HEK293 (cell line): ENCODE measurements at regions not wholly inside any gene's neighbourhood (a gene's known extent, or its start where the extent isn't known, plus 50 kb on each side); places are given as distances from the start of the nearest gene placed in this dataset.

Experiments
- HOXC10 ChIP-seq: sonication (generic); formaldehyde crosslinking; IDR thresholded peaks from 2 replicates; pipeline ENCODE4 v1.8.1; 2023; ENCODE audit warnings: mild to moderate bottlenecking, missing genetic modification reagents
- PRDM10 ChIP-seq: fragments of 450-650 bp; formaldehyde crosslinking; IDR thresholded peaks from 2 replicates; pipeline ENCODE4 v1.5.1; 2016; ENCODE audit warnings: missing biosample characterization, missing genetic modification characterization
- SCRT2 ChIP-seq: fragments of 450-650 bp; formaldehyde crosslinking; IDR thresholded peaks from 2 replicates; pipeline ENCODE4 v1.5.1; 2016; ENCODE audit warnings: missing biosample characterization, missing genetic modification characterization
- SETDB1 ChIP-seq: IDR thresholded peaks from one replicate; pipeline ENCODE4 v1.6.1; 2017; ENCODE audit warnings: mild to moderate bottlenecking, low read length, moderate library complexity, mixed read lengths; ENCODE audit not compliant: insufficient read length
- ZBTB44 ChIP-seq: fragments of 450-650 bp; IDR thresholded peaks from 2 replicates; pipeline ENCODE4 v1.5.1; 2018; ENCODE audit warnings: missing biosample characterization, mild to moderate bottlenecking, missing genetic modification characterization
- ZIC2 ChIP-seq: fragments of 450-650 bp; formaldehyde crosslinking; IDR thresholded peaks from 2 replicates; pipeline ENCODE4 v1.5.1; 2016; ENCODE audit warnings: missing biosample characterization, missing genetic modification characterization
- ZNF114 ChIP-seq: fragments of 450-650 bp; formaldehyde crosslinking; IDR thresholded peaks from 2 replicates; pipeline ENCODE4 v1.5.0; 2017; ENCODE audit warnings: missing biosample characterization, missing genetic modification characterization
- ZNF366 ChIP-seq: fragments of 450-650 bp; formaldehyde crosslinking; conservative IDR thresholded peaks from 2 replicates; pipeline ENCODE4 v1.5.1; 2016; ENCODE audit warnings: missing biosample characterization, missing genetic modification characterization
- ZNF670 ChIP-seq: fragments of 450-650 bp; formaldehyde crosslinking; IDR thresholded peaks from 2 replicates; pipeline ENCODE4 v1.5.1; 2016; ENCODE audit warnings: missing biosample characterization, missing genetic modification characterization, low read depth
- ZNF701 ChIP-seq: fragments of 450-650 bp; formaldehyde crosslinking; IDR thresholded peaks from 2 replicates; pipeline ENCODE4 v1.5.1; 2016; ENCODE audit warnings: missing biosample characterization, missing genetic modification characterization
- ZNF791 ChIP-seq: fragments of 450-650 bp; formaldehyde crosslinking; IDR thresholded peaks from 2 replicates; pipeline ENCODE4 v1.5.1; 2016; ENCODE audit warnings: missing biosample characterization, missing genetic modification characterization
- ZNF792 ChIP-seq: fragments of 450-650 bp; formaldehyde crosslinking; IDR thresholded peaks from 2 replicates; pipeline ENCODE4 v1.5.1; 2016; ENCODE audit warnings: missing biosample characterization, missing genetic modification characterization
- ZNF843 ChIP-seq: fragments of 450-650 bp; formaldehyde crosslinking; IDR thresholded peaks from 2 replicates; pipeline ENCODE4 v1.5.1; 2016; ENCODE audit warnings: missing biosample characterization, missing genetic modification characterization
- ZSCAN30 ChIP-seq: fragments of 450-650 bp; IDR thresholded peaks from 2 replicates; pipeline ENCODE4 v1.5.1; 2018; ENCODE audit warnings: missing biosample characterization, mild to moderate bottlenecking, missing genetic modification characterization, moderate library complexity
- TF ChIP-seq, protein P1 (sequence below): fragments of 450-650 bp; formaldehyde crosslinking; IDR thresholded peaks from 2 replicates; pipeline ENCODE4 v1.5.1; 2017; ENCODE audit warnings: missing biosample characterization, missing genetic modification characterization
- TF ChIP-seq, protein P2 (sequence below): fragments of 450-650 bp; formaldehyde crosslinking; IDR thresholded peaks from 2 replicates; pipeline ENCODE4 v1.5.1; 2016; ENCODE audit warnings: missing biosample characterization, missing genetic modification characterization, borderline replicate concordance
- TF ChIP-seq, protein P3 (sequence below): fragments of 450-650 bp; formaldehyde crosslinking; IDR thresholded peaks from 2 replicates; pipeline ENCODE4 v1.5.1; 2017; ENCODE audit warnings: missing biosample characterization, missing genetic modification characterization
- TF ChIP-seq, protein P4 (sequence below): fragments of 450-650 bp; formaldehyde crosslinking; IDR thresholded peaks from 2 replicates; pipeline ENCODE4 v1.5.1; 2016; ENCODE audit warnings: missing biosample characterization, missing genetic modification characterization, low read depth

- TF ChIP-seq, protein P1, sequence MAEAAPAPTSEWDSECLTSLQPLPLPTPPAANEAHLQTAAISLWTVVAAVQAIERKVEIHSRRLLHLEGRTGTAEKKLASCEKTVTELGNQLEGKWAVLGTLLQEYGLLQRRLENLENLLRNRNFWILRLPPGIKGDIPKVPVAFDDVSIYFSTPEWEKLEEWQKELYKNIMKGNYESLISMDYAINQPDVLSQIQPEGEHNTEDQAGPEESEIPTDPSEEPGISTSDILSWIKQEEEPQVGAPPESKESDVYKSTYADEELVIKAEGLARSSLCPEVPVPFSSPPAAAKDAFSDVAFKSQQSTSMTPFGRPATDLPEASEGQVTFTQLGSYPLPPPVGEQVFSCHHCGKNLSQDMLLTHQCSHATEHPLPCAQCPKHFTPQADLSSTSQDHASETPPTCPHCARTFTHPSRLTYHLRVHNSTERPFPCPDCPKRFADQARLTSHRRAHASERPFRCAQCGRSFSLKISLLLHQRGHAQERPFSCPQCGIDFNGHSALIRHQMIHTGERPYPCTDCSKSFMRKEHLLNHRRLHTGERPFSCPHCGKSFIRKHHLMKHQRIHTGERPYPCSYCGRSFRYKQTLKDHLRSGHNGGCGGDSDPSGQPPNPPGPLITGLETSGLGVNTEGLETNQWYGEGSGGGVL (tag by site-specific recombination): peak; percentile 17; the same call in 1 of the 2 replicates
- TF ChIP-seq ZNF792 (tag by site-specific recombination) (no peak), ZNF843 (tag by site-specific recombination) (peak; percentile 74), ZNF791 (tag by site-specific recombination) (no peak), ZSCAN30 (tag by site-specific recombination) (peak; percentile 52; the same call in 1 of the 2 replicates), ZNF701 (no peak), PRDM10 (no peak), ZNF114 (no peak), ZIC2 (tag by site-specific recombination) (no peak), ZNF670 (no peak), SCRT2 (tag by site-specific recombination) (no peak), ZNF366 (tag by site-specific recombination) (peak; percentile 49), HOXC10 (CRISPR knock-in tag) (no peak), SETDB1 (no peak), ZBTB44 (tag by site-specific recombination) (no peak)
- TF ChIP-seq, protein P2, sequence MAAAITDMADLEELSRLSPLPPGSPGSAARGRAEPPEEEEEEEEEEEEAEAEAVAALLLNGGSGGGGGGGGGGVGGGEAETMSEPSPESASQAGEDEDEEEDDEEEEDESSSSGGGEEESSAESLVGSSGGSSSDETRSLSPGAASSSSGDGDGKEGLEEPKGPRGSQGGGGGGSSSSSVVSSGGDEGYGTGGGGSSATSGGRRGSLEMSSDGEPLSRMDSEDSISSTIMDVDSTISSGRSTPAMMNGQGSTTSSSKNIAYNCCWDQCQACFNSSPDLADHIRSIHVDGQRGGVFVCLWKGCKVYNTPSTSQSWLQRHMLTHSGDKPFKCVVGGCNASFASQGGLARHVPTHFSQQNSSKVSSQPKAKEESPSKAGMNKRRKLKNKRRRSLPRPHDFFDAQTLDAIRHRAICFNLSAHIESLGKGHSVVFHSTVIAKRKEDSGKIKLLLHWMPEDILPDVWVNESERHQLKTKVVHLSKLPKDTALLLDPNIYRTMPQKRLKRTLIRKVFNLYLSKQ (tag by site-specific recombination): no peak
- TF ChIP-seq, protein P3, sequence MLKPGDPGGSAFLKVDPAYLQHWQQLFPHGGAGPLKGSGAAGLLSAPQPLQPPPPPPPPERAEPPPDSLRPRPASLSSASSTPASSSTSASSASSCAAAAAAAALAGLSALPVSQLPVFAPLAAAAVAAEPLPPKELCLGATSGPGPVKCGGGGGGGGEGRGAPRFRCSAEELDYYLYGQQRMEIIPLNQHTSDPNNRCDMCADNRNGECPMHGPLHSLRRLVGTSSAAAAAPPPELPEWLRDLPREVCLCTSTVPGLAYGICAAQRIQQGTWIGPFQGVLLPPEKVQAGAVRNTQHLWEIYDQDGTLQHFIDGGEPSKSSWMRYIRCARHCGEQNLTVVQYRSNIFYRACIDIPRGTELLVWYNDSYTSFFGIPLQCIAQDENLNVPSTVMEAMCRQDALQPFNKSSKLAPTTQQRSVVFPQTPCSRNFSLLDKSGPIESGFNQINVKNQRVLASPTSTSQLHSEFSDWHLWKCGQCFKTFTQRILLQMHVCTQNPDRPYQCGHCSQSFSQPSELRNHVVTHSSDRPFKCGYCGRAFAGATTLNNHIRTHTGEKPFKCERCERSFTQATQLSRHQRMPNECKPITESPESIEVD (tag by site-specific recombination): no peak
- TF ChIP-seq, protein P4, sequence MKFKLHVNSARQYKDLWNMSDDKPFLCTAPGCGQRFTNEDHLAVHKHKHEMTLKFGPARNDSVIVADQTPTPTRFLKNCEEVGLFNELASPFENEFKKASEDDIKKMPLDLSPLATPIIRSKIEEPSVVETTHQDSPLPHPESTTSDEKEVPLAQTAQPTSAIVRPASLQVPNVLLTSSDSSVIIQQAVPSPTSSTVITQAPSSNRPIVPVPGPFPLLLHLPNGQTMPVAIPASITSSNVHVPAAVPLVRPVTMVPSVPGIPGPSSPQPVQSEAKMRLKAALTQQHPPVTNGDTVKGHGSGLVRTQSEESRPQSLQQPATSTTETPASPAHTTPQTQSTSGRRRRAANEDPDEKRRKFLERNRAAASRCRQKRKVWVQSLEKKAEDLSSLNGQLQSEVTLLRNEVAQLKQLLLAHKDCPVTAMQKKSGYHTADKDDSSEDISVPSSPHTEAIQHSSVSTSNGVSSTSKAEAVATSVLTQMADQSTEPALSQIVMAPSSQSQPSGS (tag by site-specific recombination): no peak
These were observed 124.6 kb upstream of the IVNS1ABP start (continued) for GRCh38 chr1:185441605-185442004.
